IMR-90 (cell line): ENCODE measurements at regions not wholly inside any gene's neighbourhood (a gene's known extent, or its start where the extent isn't known, plus 50 kb on each side); places are given as distances from the start of the nearest gene placed in this dataset.

Experiments
- ATAC-seq: fragments of 200-7000 bp; cut with Tn5 transposase; 2 replicates; pipeline ENCODE4 v1.9.1; 2020; ENCODE audit warnings: low read depth, mild to moderate bottlenecking, moderate library complexity
- BruUV-seq: library from RNA; stranded (reverse); fragments of 400-500 nt; replicated peaks from 2 replicates; lab custom pipeline; 2021; lab: Mats Ljungman, UMichigan
- CTCF ChIA-PET: fragments of 300-600 bp; formaldehyde crosslinking; extraction: SDS; loops from one replicate; lab custom pipeline; 2021; ENCODE audit warnings: antibody characterized with exemption; lab: Yijun Ruan, JAX
- POLR2A ChIA-PET: fragments of 300-600 bp; sonication (Branson Sonifier 250); formaldehyde crosslinking; loops from one replicate; lab custom pipeline; 2022; ENCODE audit warnings: antibody characterized with exemption; ENCODE audit not compliant: unreplicated experiment; lab: Charles Lee
- DNase-seq: peaks from one replicate; pipeline ENCODE4 v3.0.0; 2013
- H2AFZ ChIP-seq: replicated peaks from 2 replicates; pipeline ENCODE3; 2013; ENCODE audit warnings: low read length, mild to moderate bottlenecking; ENCODE audit not compliant: poor library complexity
- H2AK5ac ChIP-seq: 2 replicates; pipeline ENCODE4 v1.6.1; 2013; ENCODE audit warnings: low read depth, low read length, inconsistent platforms
- H2AK9ac ChIP-seq: replicated peaks from 2 replicates; pipeline ENCODE3; 2013; ENCODE audit warnings: mild to moderate bottlenecking, low read depth, low read length, moderate library complexity; ENCODE audit not compliant: poor library complexity
- H2BK120ac ChIP-seq: 2 replicates; pipeline ENCODE4 v1.6.1; 2013; ENCODE audit warnings: low read depth, low read length, inconsistent platforms
- H2BK15ac ChIP-seq: 3 replicates; pipeline ENCODE4 v1.6.1; 2013; ENCODE audit warnings: low read depth, low read length, inconsistent platforms
- H2BK20ac ChIP-seq: 2 replicates; pipeline ENCODE4 v1.6.1; 2013; ENCODE audit warnings: low read depth, mild to moderate bottlenecking, inconsistent platforms, low read length, moderate library complexity
- H2BK5ac ChIP-seq: 2 replicates; pipeline ENCODE4 v1.6.1; 2013; ENCODE audit warnings: mild to moderate bottlenecking, low read depth, low read length, inconsistent platforms; ENCODE audit not compliant: poor library complexity, severe bottlenecking
- H3K14ac ChIP-seq: replicated peaks from 2 replicates; pipeline ENCODE4 v1.6.1; 2013; ENCODE audit warnings: low read depth, low read length, inconsistent platforms
- H3K18ac ChIP-seq: 2 replicates; pipeline ENCODE4 v1.6.1; 2013; ENCODE audit warnings: low read depth, low read length, control low read depth
- H3K23ac ChIP-seq: 2 replicates; pipeline ENCODE4 v1.6.1; 2013; ENCODE audit warnings: low read depth, low read length, inconsistent platforms
- H3K27ac ChIP-seq: 2 replicates; pipeline ENCODE4 v1.5.1; 2013; ENCODE audit warnings: mild to moderate bottlenecking, control low read depth, low read length; ENCODE audit not compliant: insufficient read depth
- H3K27me3 ChIP-seq: 2 replicates; pipeline ENCODE4 v1.6.1; 2013; ENCODE audit warnings: low read length; ENCODE audit not compliant: control insufficient read depth, insufficient read depth
- H3K36me3 ChIP-seq: 2 replicates; pipeline ENCODE4 v1.6.1; 2013; ENCODE audit warnings: low read length, mixed read lengths; ENCODE audit not compliant: control insufficient read depth, insufficient read depth
- H3K4ac ChIP-seq: 2 replicates; pipeline ENCODE4 v1.6.1; 2013; ENCODE audit warnings: low read depth, low read length, inconsistent platforms
- H3K4me1 ChIP-seq: 2 replicates; pipeline ENCODE4 v1.6.1; 2013; ENCODE audit warnings: low read length, mixed read lengths; ENCODE audit not compliant: control insufficient read depth, insufficient read depth
- H3K4me2 ChIP-seq: 2 replicates; pipeline ENCODE4 v1.6.1; 2013; ENCODE audit warnings: low read depth, mild to moderate bottlenecking, control low read depth, low read length, moderate library complexity
- H3K4me3 ChIP-seq: 2 replicates; pipeline ENCODE4 v1.5.1; 2013; ENCODE audit warnings: low read depth, mild to moderate bottlenecking, control low read depth, low read length, moderate library complexity; ENCODE audit not compliant: insufficient read depth
- H3K56ac ChIP-seq: 2 replicates; pipeline ENCODE4 v1.6.1; 2013; ENCODE audit warnings: low read length, inconsistent platforms; ENCODE audit not compliant: insufficient read depth; ENCODE audit errors: extremely low read depth
- H3K79me1 ChIP-seq, 2 experiments: 2 replicates each; pipeline ENCODE4 v1.6.1; 2013; ENCODE audit warnings: low read length in 2 of 2, inconsistent platforms in 1 of 2, low read depth in 1 of 2
- H3K9ac ChIP-seq: 2 replicates; pipeline ENCODE4 v1.6.1; 2013; ENCODE audit warnings: low read depth, low read length, control low read depth
- H3K9me1 ChIP-seq: 2 replicates; pipeline ENCODE4 v1.6.1; 2013; ENCODE audit warnings: low read length, inconsistent platforms; ENCODE audit not compliant: insufficient read depth
- H3K9me3 ChIP-seq: 2 replicates; pipeline ENCODE4 v1.6.1; 2013; ENCODE audit warnings: low read length; ENCODE audit not compliant: control insufficient read depth, insufficient read depth
- H4K20me1 ChIP-seq: 2 replicates; pipeline ENCODE4 v1.6.1; 2013; ENCODE audit warnings: low read length, inconsistent platforms; ENCODE audit not compliant: insufficient read depth
- H4K5ac ChIP-seq: 2 replicates; pipeline ENCODE4 v1.6.1; 2013; ENCODE audit warnings: mild to moderate bottlenecking, low read depth, low read length, control low read depth
- H4K8ac ChIP-seq, 2 experiments: 2 replicates each; pipeline ENCODE4 v1.6.1; 2013; ENCODE audit warnings: low read depth in 2 of 2, low read length in 2 of 2, control low read depth in 1 of 2, inconsistent platforms in 1 of 2
- H4K91ac ChIP-seq: 2 replicates; pipeline ENCODE4 v1.6.1; 2013; ENCODE audit warnings: low read depth, low read length, inconsistent platforms; ENCODE audit not compliant: insufficient read depth
- CEBPB ChIP-seq: IDR thresholded peaks from 2 replicates; pipeline ENCODE4 v1.6.1; 2012; ENCODE audit warnings: low read depth, low read length, improper control_type of control experiment
- CHD1 ChIP-seq: IDR thresholded peaks from 2 replicates; pipeline ENCODE4 v1.6.1; 2012; ENCODE audit warnings: low read depth, low read length, improper control_type of control experiment
- FOS ChIP-seq: fragments of 150-350 bp; IDR thresholded peaks from 2 replicates; pipeline ENCODE4 v1.6.1; 2016; ENCODE audit warnings: low read depth, low read length
- MAZ ChIP-seq: IDR thresholded peaks from 2 replicates; pipeline ENCODE4 v1.6.1; 2012; ENCODE audit warnings: low read depth, mild to moderate bottlenecking, low read length, improper control_type of control experiment, moderate library complexity, borderline replicate concordance
- MXI1 ChIP-seq: IDR thresholded peaks from 2 replicates; pipeline ENCODE4 v1.6.1; 2012; ENCODE audit warnings: low read depth, mild to moderate bottlenecking, low read length, moderate library complexity, borderline replicate concordance
- POLR2A ChIP-seq: IDR thresholded peaks from 2 replicates; pipeline ENCODE4 v1.6.1; 2012; ENCODE audit warnings: mild to moderate bottlenecking, low read depth, low read length
- RAD21 ChIP-seq: IDR thresholded peaks from 2 replicates; pipeline ENCODE4 v1.6.1; 2012; ENCODE audit warnings: low read length, improper control_type of control experiment
- RCOR1 ChIP-seq: IDR thresholded peaks from 2 replicates; pipeline ENCODE4 v1.6.1; 2012; ENCODE audit warnings: mild to moderate bottlenecking, low read length, improper control_type of control experiment; ENCODE audit not compliant: insufficient replicate concordance
- RFX5 ChIP-seq: IDR thresholded peaks from 2 replicates; pipeline ENCODE4 v1.8.0; 2012; ENCODE audit warnings: low read depth, mild to moderate bottlenecking, low read length, moderate library complexity
- SMC3 ChIP-seq: fragments of 150-350 bp; IDR thresholded peaks from 2 replicates; pipeline ENCODE4 v1.6.1; 2016; ENCODE audit warnings: low read depth, mild to moderate bottlenecking, antibody characterized with exemption, low read length, moderate library complexity
- dilution Hi-C: fragments of 300-500 bp; cut with HindIII; formaldehyde crosslinking; loops from one replicate; pipeline ENCODE4 v1.14.3; 2018; ENCODE audit warnings: low sequenced_read_pairs; ENCODE audit not compliant: unreplicated experiment
- in situ Hi-C: fragments of 300-500 bp; cut with MboI; formaldehyde crosslinking; loops from 3 replicates; pipeline ENCODE4 v1.14.3; 2019; ENCODE audit warnings: low sequenced_read_pairs, inconsistent platforms, mixed read lengths
- intact Hi-C: fragments of 100-400 bp; cut with micrococcal nuclease; formaldehyde crosslinking; loops from 2 replicates; pipeline ENCODE4 v1.10.0; 2022
- TF ChIP-seq, protein P1 (sequence below): conservative IDR thresholded peaks from 2 replicates; pipeline ENCODE4 v1.5.1; 2012; ENCODE audit warnings: mild to moderate bottlenecking, low read depth, low read length, improper control_type of control experiment
- TF ChIP-seq, protein P2 (sequence below): fragments of 150-350 bp; IDR thresholded peaks from 2 replicates; pipeline ENCODE4 v1.6.1; 2017; ENCODE audit warnings: mild to moderate bottlenecking, antibody characterized with exemption, low read length, low read depth
- TF ChIP-seq, protein P3 (sequence below): fragments of 150-350 bp; IDR thresholded peaks from 2 replicates; pipeline ENCODE4 v1.6.1; 2016; ENCODE audit warnings: low read depth, mild to moderate bottlenecking, low read length, moderate library complexity, borderline replicate concordance

DNA sequence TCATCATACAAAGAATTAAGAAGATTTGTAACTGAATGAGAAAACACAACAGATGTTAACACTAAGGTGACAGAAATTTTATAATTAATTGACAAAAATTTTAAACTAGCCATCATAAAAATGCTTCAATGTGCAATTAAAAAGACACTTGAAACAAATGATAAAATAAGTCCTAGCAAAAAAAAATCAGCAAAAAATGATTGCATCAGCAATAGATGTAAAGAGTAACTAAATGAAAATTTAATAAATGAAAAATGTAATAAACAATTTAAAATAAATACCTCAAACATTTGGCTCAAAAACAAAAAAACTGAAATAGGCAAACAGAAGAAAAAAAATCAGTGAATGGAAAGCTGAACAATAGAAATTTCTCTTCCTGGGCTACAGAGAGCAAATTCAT is 380.7 kb upstream of the GALNTL6 start:
- H3K4me3 ChIP-seq: no peak overlapping the region
- H2AK9ac ChIP-seq: no peak overlapping the region
- no peaks in the 10 kb centered on the region for H3K27me3 ChIP-seq
- intact Hi-C loops: no loop called here
- H3K23ac ChIP-seq: no peak overlapping the region
- H3K9me1 ChIP-seq: no peaks in the 10 kb centered on the region
- H2BK5ac ChIP-seq: no peak overlapping the region
- DNase-seq: no peak
- no peak overlapping the region for H2BK15ac ChIP-seq
- no peak overlapping the region for H2BK20ac ChIP-seq
- H4K5ac ChIP-seq: no peak overlapping the region
- BruUV-seq: no TSS peak
- no peaks in the 10 kb centered on the region for H3K4me1 ChIP-seq
- no peak overlapping the region for H3K56ac ChIP-seq
- no peak overlapping the region for H4K91ac ChIP-seq
- no peak overlapping the region for H3K18ac ChIP-seq
- no peak overlapping the region for H3K4ac ChIP-seq
- no peak overlapping the region for H4K8ac ChIP-seq
- H3K4me2 ChIP-seq: no peak overlapping the region
- no peak for ATAC-seq
- no peaks in the 10 kb centered on the region for H3K79me1 ChIP-seq
- in situ Hi-C loops: no loop called here
- ChIA-PET POLR2A (no interaction called here), CTCF (no interaction called here)
- H3K14ac ChIP-seq: no peak overlapping the region
- H2BK120ac ChIP-seq: no peak overlapping the region
- dilution Hi-C loops: no loop called here
- H3K9me3 ChIP-seq: peaks cover 2% of the 10 kb centered on the region; the same call in 1 of the 2 replicates
- H3K36me3 ChIP-seq: no peaks in the 10 kb centered on the region
- TF ChIP-seq, protein P1, sequence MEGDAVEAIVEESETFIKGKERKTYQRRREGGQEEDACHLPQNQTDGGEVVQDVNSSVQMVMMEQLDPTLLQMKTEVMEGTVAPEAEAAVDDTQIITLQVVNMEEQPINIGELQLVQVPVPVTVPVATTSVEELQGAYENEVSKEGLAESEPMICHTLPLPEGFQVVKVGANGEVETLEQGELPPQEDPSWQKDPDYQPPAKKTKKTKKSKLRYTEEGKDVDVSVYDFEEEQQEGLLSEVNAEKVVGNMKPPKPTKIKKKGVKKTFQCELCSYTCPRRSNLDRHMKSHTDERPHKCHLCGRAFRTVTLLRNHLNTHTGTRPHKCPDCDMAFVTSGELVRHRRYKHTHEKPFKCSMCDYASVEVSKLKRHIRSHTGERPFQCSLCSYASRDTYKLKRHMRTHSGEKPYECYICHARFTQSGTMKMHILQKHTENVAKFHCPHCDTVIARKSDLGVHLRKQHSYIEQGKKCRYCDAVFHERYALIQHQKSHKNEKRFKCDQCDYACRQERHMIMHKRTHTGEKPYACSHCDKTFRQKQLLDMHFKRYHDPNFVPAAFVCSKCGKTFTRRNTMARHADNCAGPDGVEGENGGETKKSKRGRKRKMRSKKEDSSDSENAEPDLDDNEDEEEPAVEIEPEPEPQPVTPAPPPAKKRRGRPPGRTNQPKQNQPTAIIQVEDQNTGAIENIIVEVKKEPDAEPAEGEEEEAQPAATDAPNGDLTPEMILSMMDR: no peak
- TF ChIP-seq MAZ (no peak), POLR2A (no peak), RFX5 (no peak), CHD1 (no peak), CEBPB (no peak), FOS (no peak), RCOR1 (no peak), MXI1 (no peak), RAD21 (no peak), SMC3 (no peak)
- TF ChIP-seq, protein P2, sequence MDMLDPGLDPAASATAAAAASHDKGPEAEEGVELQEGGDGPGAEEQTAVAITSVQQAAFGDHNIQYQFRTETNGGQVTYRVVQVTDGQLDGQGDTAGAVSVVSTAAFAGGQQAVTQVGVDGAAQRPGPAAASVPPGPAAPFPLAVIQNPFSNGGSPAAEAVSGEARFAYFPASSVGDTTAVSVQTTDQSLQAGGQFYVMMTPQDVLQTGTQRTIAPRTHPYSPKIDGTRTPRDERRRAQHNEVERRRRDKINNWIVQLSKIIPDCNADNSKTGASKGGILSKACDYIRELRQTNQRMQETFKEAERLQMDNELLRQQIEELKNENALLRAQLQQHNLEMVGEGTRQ: no peak
- TF ChIP-seq, protein P3, sequence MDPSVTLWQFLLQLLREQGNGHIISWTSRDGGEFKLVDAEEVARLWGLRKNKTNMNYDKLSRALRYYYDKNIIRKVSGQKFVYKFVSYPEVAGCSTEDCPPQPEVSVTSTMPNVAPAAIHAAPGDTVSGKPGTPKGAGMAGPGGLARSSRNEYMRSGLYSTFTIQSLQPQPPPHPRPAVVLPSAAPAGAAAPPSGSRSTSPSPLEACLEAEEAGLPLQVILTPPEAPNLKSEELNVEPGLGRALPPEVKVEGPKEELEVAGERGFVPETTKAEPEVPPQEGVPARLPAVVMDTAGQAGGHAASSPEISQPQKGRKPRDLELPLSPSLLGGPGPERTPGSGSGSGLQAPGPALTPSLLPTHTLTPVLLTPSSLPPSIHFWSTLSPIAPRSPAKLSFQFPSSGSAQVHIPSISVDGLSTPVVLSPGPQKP: no peak
- no peak overlapping the region for H2AFZ ChIP-seq
- no peak overlapping the region for H3K9ac ChIP-seq
- H3K27ac ChIP-seq: no peak overlapping the region
- no peaks in the 10 kb centered on the region for H4K20me1 ChIP-seq
- H2AK5ac ChIP-seq: no peak overlapping the region
